ENCODE measurements at regions not wholly inside any gene's neighbourhood (a gene's known extent, or its start where the extent isn't known, plus 50 kb on each side); places are given as distances from the start of the nearest gene placed in this dataset.

- in situ Hi-C loops (cut with HindIII; ENCODE audit: low pct_unique_long_range_greater_than_20kb, low sequenced_read_pairs): no loop called here
- DNase-seq (ENCODE audit: low read depth, low spot score): no peak
Measured at GRCh38 chr10:37700886-37701780, 156.3 kb downstream of the ZNF248 start.

GRCh38 chr10:37687581-37687980 is 169.8 kb downstream of the ZNF248 start:
- DNase-seq (ENCODE audit: low read depth, low spot score): no peak
- in situ Hi-C loops (cut with HindIII; ENCODE audit: low pct_unique_long_range_greater_than_20kb, low sequenced_read_pairs): no loop called here

- DNase-seq (ENCODE audit: low read depth, low spot score): no peak
- in situ Hi-C loops (cut with HindIII; ENCODE audit: low pct_unique_long_range_greater_than_20kb, low sequenced_read_pairs): no loop called here
Measured at GRCh38 chr10:37685741-37686683, 171.4 kb downstream of the ZNF248 start.

- in situ Hi-C loops (cut with HindIII; ENCODE audit: low pct_unique_long_range_greater_than_20kb, low sequenced_read_pairs): no loop called here
- no peak for DNase-seq (ENCODE audit: low read depth, low spot score)
Measured at GRCh38 chr10:37684765-37685164, 172.6 kb downstream of the ZNF248 start.

- in situ Hi-C loops (cut with HindIII; ENCODE audit: low pct_unique_long_range_greater_than_20kb, low sequenced_read_pairs): no loop called here
Measured at GRCh38 chr10:37682617-37683016, 174.8 kb downstream of the ZNF248 start.

GRCh38 chr10:37681617-37681999 is 175.8 kb downstream of the ZNF248 start:
- in situ Hi-C loops (cut with HindIII; ENCODE audit: low pct_unique_long_range_greater_than_20kb, low sequenced_read_pairs): no loop called here
- DNase-seq (ENCODE audit: low read depth, low spot score): no peak

More at GRCh38 chr10:37682617-37683016, 174.8 kb downstream of the ZNF248 start:
- no peak for DNase-seq (ENCODE audit: low read depth, low spot score)

GRCh38 chr10:37680716-37681616 is 176.4 kb downstream of the ZNF248 start:
- no peak for DNase-seq (ENCODE audit: low read depth, low spot score)
- in situ Hi-C loops (cut with HindIII; ENCODE audit: low pct_unique_long_range_greater_than_20kb, low sequenced_read_pairs): no loop called here

GRCh38 chr10:37680243-37680683 is 177.1 kb downstream of the ZNF248 start:
- DNase-seq (ENCODE audit: low read depth, low spot score): no peak
- in situ Hi-C loops (cut with HindIII; ENCODE audit: low pct_unique_long_range_greater_than_20kb, low sequenced_read_pairs): no loop called here

GRCh38 chr10:37679465-37679864 is 177.9 kb downstream of the ZNF248 start:
- in situ Hi-C loops (cut with HindIII; ENCODE audit: low pct_unique_long_range_greater_than_20kb, low sequenced_read_pairs): no loop called here
- no peak for DNase-seq (ENCODE audit: low read depth, low spot score)

GRCh38 chr10:37675449-37675848 is 182.0 kb downstream of the ZNF248 start:
- DNase-seq (ENCODE audit: low read depth, low spot score): no peak
- in situ Hi-C loops (cut with HindIII; ENCODE audit: low pct_unique_long_range_greater_than_20kb, low sequenced_read_pairs): no loop called here

- in situ Hi-C loops (cut with HindIII; ENCODE audit: low pct_unique_long_range_greater_than_20kb, low sequenced_read_pairs): no loop called here
- no peak for DNase-seq (ENCODE audit: low read depth, low spot score)
Measured at GRCh38 chr10:37671802-37672201, 185.6 kb downstream of the ZNF248 start.

- in situ Hi-C loops (cut with HindIII; ENCODE audit: low pct_unique_long_range_greater_than_20kb, low sequenced_read_pairs): no loop called here
- DNase-seq (ENCODE audit: low read depth, low spot score): no peak
Measured at GRCh38 chr10:37667736-37668135, 189.7 kb downstream of the ZNF248 start.

GRCh38 chr10:37654466-37654865 is 202.9 kb downstream of the ZNF248 start:
- DNase-seq (ENCODE audit: low read depth, low spot score): no peak

GRCh38 chr10:37643187-37643586 is 214.2 kb downstream of the ZNF248 start:
- in situ Hi-C loops (cut with HindIII; ENCODE audit: low pct_unique_long_range_greater_than_20kb, low sequenced_read_pairs): no loop called here
- DNase-seq (ENCODE audit: low read depth, low spot score): no peak

More at GRCh38 chr10:37654466-37654865, 202.9 kb downstream of the ZNF248 start:
- in situ Hi-C loops (cut with HindIII; ENCODE audit: low pct_unique_long_range_greater_than_20kb, low sequenced_read_pairs): no loop called here

- in situ Hi-C loops (cut with HindIII; ENCODE audit: low pct_unique_long_range_greater_than_20kb, low sequenced_read_pairs): no loop called here
- DNase-seq (ENCODE audit: low read depth, low spot score): no peak
Measured at GRCh38 chr10:37640301-37640700, 217.1 kb downstream of the ZNF248 start.

- DNase-seq (ENCODE audit: low read depth, low spot score): no peak
- in situ Hi-C loops (cut with HindIII; ENCODE audit: low pct_unique_long_range_greater_than_20kb, low sequenced_read_pairs): no loop called here
Measured at GRCh38 chr10:37639200-37639599, 218.2 kb downstream of the ZNF248 start.

GRCh38 chr10:37638569-37638968 is 218.8 kb downstream of the ZNF248 start:
- in situ Hi-C loops (cut with HindIII; ENCODE audit: low pct_unique_long_range_greater_than_20kb, low sequenced_read_pairs): no loop called here
- DNase-seq (ENCODE audit: low read depth, low spot score): no peak

Measured in SK-MEL-5 (cell line).